ENCODE measurements at regions not wholly inside any gene's neighbourhood (a gene's known extent, or its start where the extent isn't known, plus 50 kb on each side); places are given as distances from the start of the nearest gene placed in this dataset.

- H4K20me1 ChIP-seq (ENCODE audit: control insufficient read depth, extremely low read depth, insufficient read depth, low read length), result no peaks in the 10 kb centered on the region
- no peaks in the 10 kb centered on the region for H3K4me1 ChIP-seq (ENCODE audit: control insufficient read depth, extremely low read depth, insufficient read depth, low read length)
- FAIRE-seq (no peak), DNase-seq (ENCODE audit: low read depth, low spot score) (no peak)
- H3K27ac ChIP-seq (ENCODE audit: control insufficient read depth, insufficient read depth, low read length), result no peak overlapping the region
- TF ChIP-seq CTCF (optimal IDR thresholded peaks at IDR 0.05 in 1 of 3, IDR thresholded peaks at IDR 0.05 in 1 of 3, conservative IDR thresholded peaks at IDR 0.05 in 1 of 3; ENCODE audit: extremely low read depth in 1 of 3, insufficient read depth in 2 of 3, low read length in 3 of 3), result no peak
- TF ChIP-seq EZH2 (IDR thresholded peaks at IDR 0.05; ENCODE audit: low read length), result no peak
- H3K79me2 ChIP-seq (ENCODE audit: control insufficient read depth, insufficient read depth, low read length), result no peaks in the 10 kb centered on the region
- H3K4me2 ChIP-seq (ENCODE audit: control insufficient read depth, extremely low read depth, insufficient read depth, low read depth, low read length), result no peak overlapping the region
- H3K9me3 ChIP-seq (ENCODE audit: control insufficient read depth, low read depth, low read length), result no peaks in the 10 kb centered on the region
- no peak overlapping the region for H3K9ac ChIP-seq (ENCODE audit: control insufficient read depth, extremely low read depth, insufficient read depth, low read length)
- H2AFZ ChIP-seq (ENCODE audit: control insufficient read depth, low read length), result no peak overlapping the region
- dilution Hi-C loops (cut with MboI; ENCODE audit: extremely low pct_ligation_motif_present, low sequenced_read_pairs), result no loop called here
- H3K4me3 ChIP-seq (ENCODE audit: control insufficient read depth in 2 of 3, extremely low read depth in 1 of 3, insufficient read depth in 2 of 3, low read depth in 1 of 3, low read length in 3 of 3), result no peak overlapping the region
- H3K27me3 ChIP-seq (ENCODE audit: control insufficient read depth, extremely low read depth, insufficient read depth, low read length), result no peaks in the 10 kb centered on the region
- H3K9me1 ChIP-seq (ENCODE audit: control insufficient read depth, extremely low read depth, insufficient read depth, low read length), result no peaks in the 10 kb centered on the region
- no peaks in the 10 kb centered on the region for H3K36me3 ChIP-seq (ENCODE audit: control insufficient read depth in 2 of 2, extremely low read depth in 1 of 2, insufficient read depth in 2 of 2, low read length in 2 of 2)
Observed at GRCh38 chr2:139763705-139764104, 983.5 kb upstream of the NXPH2 start.

GRCh38 chr2:139759000-139759505 lies 978.9 kb upstream of the NXPH2 start:
- no peak overlapping the region for H3K27ac ChIP-seq (ENCODE audit: control insufficient read depth, insufficient read depth, low read length)
- H3K27me3 ChIP-seq (ENCODE audit: control insufficient read depth, extremely low read depth, insufficient read depth, low read length), result no peaks in the 10 kb centered on the region

More at GRCh38 chr2:139759000-139759505, 978.9 kb upstream of the NXPH2 start:
- Histone ChIP-seq H3K9me1 (ENCODE audit: control insufficient read depth, extremely low read depth, insufficient read depth, low read length) (no peaks in the 10 kb centered on the region), H3K79me2 (ENCODE audit: control insufficient read depth, insufficient read depth, low read length) (no peaks in the 10 kb centered on the region), H3K36me3 (ENCODE audit: control insufficient read depth in 2 of 2, extremely low read depth in 1 of 2, insufficient read depth in 2 of 2, low read length in 2 of 2) (no peaks in the 10 kb centered on the region), H3K4me2 (ENCODE audit: control insufficient read depth, extremely low read depth, insufficient read depth, low read depth, low read length) (no peak overlapping the region), H3K4me1 (ENCODE audit: control insufficient read depth, extremely low read depth, insufficient read depth, low read length) (no peaks in the 10 kb centered on the region), H3K9ac (ENCODE audit: control insufficient read depth, extremely low read depth, insufficient read depth, low read length) (no peak overlapping the region), H2AFZ (ENCODE audit: control insufficient read depth, low read length) (no peak overlapping the region), H4K20me1 (ENCODE audit: control insufficient read depth, extremely low read depth, insufficient read depth, low read length) (no peaks in the 10 kb centered on the region), H3K9me3 (ENCODE audit: control insufficient read depth, low read depth, low read length) (no peaks in the 10 kb centered on the region), H3K4me3 (ENCODE audit: control insufficient read depth in 2 of 3, extremely low read depth in 1 of 3, insufficient read depth in 2 of 3, low read depth in 1 of 3, low read length in 3 of 3) (no peak overlapping the region)
- DNase-seq (ENCODE audit: low read depth, low spot score) (no peak), FAIRE-seq (no peak)
- no peak for TF ChIP-seq CTCF (optimal IDR thresholded peaks at IDR 0.05 in 1 of 3, IDR thresholded peaks at IDR 0.05 in 1 of 3, conservative IDR thresholded peaks at IDR 0.05 in 1 of 3; ENCODE audit: extremely low read depth in 1 of 3, insufficient read depth in 2 of 3, low read length in 3 of 3)
- no peak for TF ChIP-seq EZH2 (IDR thresholded peaks at IDR 0.05; ENCODE audit: low read length)
- dilution Hi-C loops (cut with MboI; ENCODE audit: extremely low pct_ligation_motif_present, low sequenced_read_pairs), result no loop called here
